HEK293T (cell line): ENCODE measurements at regions not wholly inside any gene's neighbourhood (a gene's known extent, or its start where the extent isn't known, plus 50 kb on each side); places are given as distances from the start of the nearest gene placed in this dataset.

Experiments
- CTCF ChIA-PET: fragments of 350-600 bp; formaldehyde crosslinking; extraction: SDS; loops from one replicate; lab custom pipeline; 2021; ENCODE audit warnings: antibody characterized with exemption, inconsistent platforms; lab: Yijun Ruan, JAX
- POLR2A ChIA-PET: fragments of 350-600 bp; formaldehyde crosslinking; extraction: SDS; loops from one replicate; lab custom pipeline; 2020; ENCODE audit warnings: antibody characterized with exemption, inconsistent platforms; lab: Yijun Ruan, JAX
- DNase-seq: peaks from one replicate; pipeline ENCODE4 v3.0.0; 2012; ENCODE audit warnings: mixed read lengths; ENCODE audit errors: extremely low spot score
- ARNT ChIP-seq: fragments of 450-650 bp; IDR thresholded peaks from 2 replicates; pipeline ENCODE4 v1.6.1; 2017; ENCODE audit warnings: mild to moderate bottlenecking
- BHLHE40 ChIP-seq: fragments of 450-650 bp; IDR thresholded peaks from 2 replicates; pipeline ENCODE4 v1.6.1; 2016; ENCODE audit warnings: mild to moderate bottlenecking, moderate library complexity, borderline replicate concordance
- CTBP1 ChIP-seq: fragments of 450-650 bp; IDR thresholded peaks from 2 replicates; pipeline ENCODE4 v1.6.1; 2016; ENCODE audit warnings: borderline replicate concordance
- ELF4 ChIP-seq: fragments of 450-650 bp; IDR thresholded peaks from 2 replicates; pipeline ENCODE4 v1.6.1; 2017; ENCODE audit warnings: antibody characterized with exemption
- FOXA1 ChIP-seq: fragments of 450-650 bp; IDR thresholded peaks from 2 replicates; pipeline ENCODE4 v1.6.1; 2016; ENCODE audit warnings: mild to moderate bottlenecking
- FOXK2 ChIP-seq: fragments of 450-650 bp; IDR thresholded peaks from 2 replicates; pipeline ENCODE4 v1.6.1; 2016; ENCODE audit warnings: mild to moderate bottlenecking
- FOXM1 ChIP-seq: fragments of 450-650 bp; IDR thresholded peaks from 2 replicates; pipeline ENCODE4 v1.6.1; 2017; ENCODE audit warnings: mild to moderate bottlenecking, borderline replicate concordance
- HDGF ChIP-seq: fragments of 450-650 bp; IDR thresholded peaks from 2 replicates; pipeline ENCODE4 v1.6.1; 2017; ENCODE audit warnings: antibody characterized with exemption, borderline replicate concordance
- L3MBTL2 ChIP-seq: fragments of 450-650 bp; conservative IDR thresholded peaks from 2 replicates; pipeline ENCODE4 v1.6.1; 2016; ENCODE audit warnings: mild to moderate bottlenecking
- LEF1 ChIP-seq: fragments of 450-650 bp; IDR thresholded peaks from 2 replicates; pipeline ENCODE4 v1.6.1; 2017; ENCODE audit warnings: mild to moderate bottlenecking, borderline replicate concordance
- NFRKB ChIP-seq: fragments of 450-650 bp; IDR thresholded peaks from 2 replicates; pipeline ENCODE4 v1.6.1; 2016; ENCODE audit warnings: mild to moderate bottlenecking, moderate library complexity
- PKNOX1 ChIP-seq: fragments of 450-650 bp; IDR thresholded peaks from 2 replicates; pipeline ENCODE4 v1.6.1; 2016
- SP1 ChIP-seq: fragments of 450-650 bp; IDR thresholded peaks from 2 replicates; pipeline ENCODE4 v1.6.1; 2017
- SUZ12 ChIP-seq: fragments of 450-650 bp; IDR thresholded peaks from 2 replicates; pipeline ENCODE4 v1.6.1; 2016; ENCODE audit warnings: mild to moderate bottlenecking
- TARDBP ChIP-seq: fragments of 450-650 bp; IDR thresholded peaks from 2 replicates; pipeline ENCODE4 v1.6.1; 2016
- ZNF384 ChIP-seq: fragments of 450-650 bp; IDR thresholded peaks from 2 replicates; pipeline ENCODE4 v1.6.1; 2016

- ChIA-PET CTCF (no interaction called here), POLR2A (no interaction called here)
- no peak for DNase-seq
- TF ChIP-seq L3MBTL2 = no peak
- no peak for TF ChIP-seq CTBP1
- no peak for TF ChIP-seq HDGF
- TF ChIP-seq PKNOX1 = no peak
- TF ChIP-seq TARDBP = no peak
- no peak for TF ChIP-seq SP1
- no peak for TF ChIP-seq BHLHE40
- TF ChIP-seq LEF1 = no peak
- no peak for TF ChIP-seq FOXA1
- TF ChIP-seq SUZ12 = no peak
- no peak for TF ChIP-seq FOXK2
- no peak for TF ChIP-seq ARNT
- no peak for TF ChIP-seq FOXM1
- no peak for TF ChIP-seq ZNF384
- TF ChIP-seq NFRKB = no peak
- TF ChIP-seq ELF4 = no peak
Measured at GRCh38 chr6:50147371-50147770, 97.6 kb upstream of the DEFB112 start.

GRCh38 chr6:50180646-50181045, 130.9 kb upstream of the DEFB112 start:
- POLR2A ChIA-PET = no interaction called here
- CTCF ChIA-PET = no interaction called here
- DNase-seq = no peak

GRCh38 chr6:50185006-50185405, 135.3 kb upstream of the DEFB112 start:
- CTCF ChIA-PET = no interaction called here
- TF ChIP-seq BHLHE40 (no peak), CTBP1 (no peak), LEF1 (no peak), HDGF (no peak), ELF4 (no peak), L3MBTL2 (no peak), SP1 (no peak), ZNF384 (no peak), NFRKB (no peak), ARNT (no peak), FOXK2 (no peak), PKNOX1 (no peak), FOXM1 (no peak), TARDBP (no peak), SUZ12 (no peak), FOXA1 (no peak)
- peak; percentile 28 for DNase-seq
- POLR2A ChIA-PET = no interaction called here

More at GRCh38 chr6:50180646-50181045, 130.9 kb upstream of the DEFB112 start:
- TF ChIP-seq FOXK2 (no peak), CTBP1 (no peak), FOXM1 (no peak)

- CTCF ChIA-PET = no interaction called here
- no peak for DNase-seq
- TF ChIP-seq L3MBTL2 (no peak), NFRKB (no peak), HDGF (no peak), SUZ12 (no peak), ELF4 (no peak), SP1 (no peak), ZNF384 (no peak), PKNOX1 (no peak), LEF1 (no peak), ARNT (no peak), CTBP1 (no peak), BHLHE40 (no peak), FOXM1 (no peak), TARDBP (no peak), FOXK2 (no peak), FOXA1 (no peak)
- POLR2A ChIA-PET = no interaction called here
Measured at GRCh38 chr6:50187351-50187921, 137.7 kb upstream of the DEFB112 start.

GRCh38 chr6:50198245-50198644, 148.5 kb upstream of the DEFB112 start:
- TF ChIP-seq BHLHE40 (no peak), LEF1 (no peak), ARNT (no peak)
- no peak for DNase-seq
- ChIA-PET POLR2A (no interaction called here), CTCF (no interaction called here)

GRCh38 chr6:50202766-50203165, 153.0 kb upstream of the DEFB112 start:
- CTCF ChIA-PET = no interaction called here
- no peak for TF ChIP-seq FOXA1
- POLR2A ChIA-PET = no interaction called here
- no peak for DNase-seq

GRCh38 chr6:50211582-50211981, 161.9 kb upstream of the DEFB112 start:
- POLR2A ChIA-PET = no interaction called here
- CTCF ChIA-PET = no interaction called here
- no peak for DNase-seq
- TF ChIP-seq FOXA1 = no peak
- TF ChIP-seq TARDBP = no peak
- no peak for TF ChIP-seq PKNOX1
- no peak for TF ChIP-seq HDGF
- no peak for TF ChIP-seq ARNT
- no peak for TF ChIP-seq ELF4
- TF ChIP-seq SP1 = no peak
- TF ChIP-seq BHLHE40 = no peak
- no peak for TF ChIP-seq NFRKB
